H9 (cell line): ENCODE measurements at regions not wholly inside any gene's neighbourhood (a gene's known extent, or its start where the extent isn't known, plus 50 kb on each side); places are given as distances from the start of the nearest gene placed in this dataset.

Source experiments
- DNase-seq: peaks from one replicate; pipeline ENCODE4 v3.0.0-alpha.2; 2017
- H2AFZ ChIP-seq: one replicate; pipeline ENCODE4 v1.6.1; 2013; ENCODE audit warnings: mild to moderate bottlenecking, low read length, control low read depth, moderate library complexity
- H2AK5ac ChIP-seq: 2 replicates; pipeline ENCODE4 v1.6.1; 2013; ENCODE audit warnings: low read length, control low read depth, mixed read lengths; ENCODE audit not compliant: insufficient read length
- H2BK120ac ChIP-seq: one replicate; pipeline ENCODE4 v1.6.1; 2013; ENCODE audit warnings: low read depth, mild to moderate bottlenecking, low read length, control low read depth, inconsistent platforms; ENCODE audit not compliant: poor library complexity, severe bottlenecking
- H2BK12ac ChIP-seq: 2 replicates; pipeline ENCODE4 v1.6.1; 2013; ENCODE audit warnings: low read length, control low read depth, mixed read lengths, low read depth; ENCODE audit not compliant: insufficient read length
- H2BK15ac ChIP-seq: 2 replicates; pipeline ENCODE4 v1.6.1; 2013; ENCODE audit warnings: low read depth, low read length, control low read depth
- H2BK20ac ChIP-seq: one replicate; pipeline ENCODE4 v1.6.1; 2013; ENCODE audit warnings: low read depth, mild to moderate bottlenecking, low read length, control low read depth, inconsistent platforms; ENCODE audit not compliant: poor library complexity, severe bottlenecking
- H2BK5ac ChIP-seq: 2 replicates; pipeline ENCODE4 v1.6.1; 2013; ENCODE audit warnings: low read length, control low read depth, mixed read lengths; ENCODE audit not compliant: insufficient read length
- H3K14ac ChIP-seq: 2 replicates; pipeline ENCODE4 v1.6.1; 2013; ENCODE audit warnings: low read length, control low read depth; ENCODE audit not compliant: insufficient read depth
- H3K18ac ChIP-seq: 2 replicates; pipeline ENCODE4 v1.6.1; 2013; ENCODE audit warnings: low read depth, mild to moderate bottlenecking, mixed read lengths, low read length, control low read depth; ENCODE audit not compliant: insufficient read length
- H3K23ac ChIP-seq: 2 replicates; pipeline ENCODE4 v1.6.1; 2013; ENCODE audit warnings: low read length, control low read depth, mixed read lengths, low read depth; ENCODE audit not compliant: insufficient read length
- H3K23me2 ChIP-seq: 2 replicates; pipeline ENCODE4 v1.6.1; 2013; ENCODE audit warnings: low read depth, mild to moderate bottlenecking, mixed read lengths, low read length, control low read depth; ENCODE audit not compliant: insufficient read length, poor library complexity, severe bottlenecking
- H3K27ac ChIP-seq: 2 replicates; pipeline ENCODE4 v1.5.1; 2013; ENCODE audit warnings: low read length, control low read depth, mixed read lengths, low read depth; ENCODE audit not compliant: insufficient read length
- H3K27me3 ChIP-seq: 2 replicates; pipeline ENCODE4 v1.6.1; 2013; ENCODE audit warnings: low read length, control low read depth, inconsistent platforms; ENCODE audit not compliant: insufficient read depth
- H3K4ac ChIP-seq: 2 replicates; pipeline ENCODE4 v1.6.1; 2013; ENCODE audit warnings: low read depth, mild to moderate bottlenecking, control low read depth, inconsistent platforms, low read length, moderate library complexity
- H3K4me1 ChIP-seq: 2 replicates; pipeline ENCODE4 v1.6.1; 2013; ENCODE audit warnings: low read length, control low read depth, inconsistent platforms; ENCODE audit not compliant: insufficient read depth
- H3K4me2 ChIP-seq: 2 replicates; pipeline ENCODE4 v1.6.1; 2013; ENCODE audit warnings: low read length, control low read depth, mixed read lengths; ENCODE audit not compliant: insufficient read length, insufficient read depth
- H3K56ac ChIP-seq: 2 replicates; pipeline ENCODE4 v1.6.1; 2013; ENCODE audit warnings: low read depth, mild to moderate bottlenecking, mixed read lengths, low read length, control low read depth; ENCODE audit not compliant: insufficient read length
- H3K79me1 ChIP-seq: 2 replicates; pipeline ENCODE4 v1.6.1; 2013; ENCODE audit warnings: low read depth, mild to moderate bottlenecking, moderate library complexity, low read length, control low read depth, inconsistent platforms; ENCODE audit not compliant: insufficient read depth, poor library complexity, severe bottlenecking
- H3K79me2 ChIP-seq: 2 replicates; pipeline ENCODE4 v1.6.1; 2013; ENCODE audit warnings: low read length, control low read depth, inconsistent platforms; ENCODE audit not compliant: insufficient read depth
- H3K9ac ChIP-seq: 2 replicates; pipeline ENCODE4 v1.6.1; 2013; ENCODE audit warnings: low read length, control low read depth, mixed read lengths; ENCODE audit not compliant: insufficient read length; ENCODE audit errors: extremely low read depth
- H3K9me3 ChIP-seq: one replicate; pipeline ENCODE4 v1.6.1; 2013; ENCODE audit warnings: low read depth, low read length, inconsistent platforms; ENCODE audit not compliant: control insufficient read depth
- H3T11ph ChIP-seq: one replicate; pipeline ENCODE4 v1.6.1; 2013; ENCODE audit warnings: mild to moderate bottlenecking, low read length, control low read depth, inconsistent platforms
- H4K20me1 ChIP-seq: one replicate; pipeline ENCODE4 v1.6.1; 2013; ENCODE audit not compliant: control insufficient read depth, insufficient read length, insufficient read depth
- H4K5ac ChIP-seq: 2 replicates; pipeline ENCODE4 v1.6.1; 2013; ENCODE audit warnings: low read depth, mild to moderate bottlenecking, mixed read lengths, low read length, control low read depth; ENCODE audit not compliant: insufficient read length
- H4K8ac ChIP-seq: replicated peaks from 2 replicates; pipeline ENCODE4 v1.6.1; 2013; ENCODE audit warnings: low read length, control low read depth, mixed read lengths, low read depth; ENCODE audit not compliant: insufficient read length
- H4K91ac ChIP-seq: 2 replicates; pipeline ENCODE4 v1.6.1; 2013; ENCODE audit warnings: low read depth, mild to moderate bottlenecking, moderate library complexity, mixed read lengths, low read length, control low read depth; ENCODE audit not compliant: insufficient read length
- H3K27ac Mint-ChIP-seq, 3 experiments: 2 replicates in 2 of 3; 3 replicates in 1 of 3; pipeline ENCODE4 v1.8.0; 2020 to 2021; ENCODE audit warnings: mixed read lengths in 3 of 3, mild to moderate bottlenecking in 1 of 3, moderate library complexity in 1 of 3
- H3K27me3 Mint-ChIP-seq: 2 replicates; pipeline ENCODE4 v1.8.0; 2021; ENCODE audit warnings: low read depth, mild to moderate bottlenecking, moderate library complexity, mixed read lengths
- H3K36me3 Mint-ChIP-seq, 3 experiments: 2 replicates in 2 of 3; 3 replicates in 1 of 3; pipeline ENCODE4 v1.8.0; 2020 to 2021; ENCODE audit warnings: low read depth in 3 of 3, mixed read lengths in 3 of 3; ENCODE audit not compliant: insufficient read depth in 1 of 3
- H3K4me1 Mint-ChIP-seq, 2 experiments: 2 replicates each; pipeline ENCODE4 v1.8.0; 2020; ENCODE audit warnings: mixed read lengths in 2 of 2
- H3K4me3 Mint-ChIP-seq, 2 experiments: 2 replicates in 1 of 2; 3 replicates in 1 of 2; pipeline ENCODE4 v1.8.0; 2020 to 2021; ENCODE audit warnings: mild to moderate bottlenecking in 2 of 2, mixed read lengths in 2 of 2, moderate library complexity in 1 of 2
- H3K9me3 Mint-ChIP-seq, 2 experiments: 2 replicates in 1 of 2; 3 replicates in 1 of 2; pipeline ENCODE4 v1.8.0; 2020; ENCODE audit warnings: mild to moderate bottlenecking in 2 of 2, mixed read lengths in 2 of 2, moderate library complexity in 1 of 2
- CTCF ChIP-seq: fragments of 200-600 bp; sonication (generic); conservative IDR thresholded peaks from 3 replicates; pipeline ENCODE4 v1.8.0; 2021; ENCODE audit warnings: antibody characterized with exemption, mild to moderate bottlenecking
- WGBS: extraction: QIAGEN DNeasy Blood & Tissue Kit; methylation state at CpG from one replicate; pipeline ENCODE4 v1.1.7; 2013; ENCODE audit warnings: missing lambda C conversion rate, low lambda C conversion rate, mixed read lengths; ENCODE audit not compliant: insufficient read length; ENCODE audit errors: extremely low coverage; 5-methylcytosine and 5-hydroxymethylcytosine counted together

DNA sequence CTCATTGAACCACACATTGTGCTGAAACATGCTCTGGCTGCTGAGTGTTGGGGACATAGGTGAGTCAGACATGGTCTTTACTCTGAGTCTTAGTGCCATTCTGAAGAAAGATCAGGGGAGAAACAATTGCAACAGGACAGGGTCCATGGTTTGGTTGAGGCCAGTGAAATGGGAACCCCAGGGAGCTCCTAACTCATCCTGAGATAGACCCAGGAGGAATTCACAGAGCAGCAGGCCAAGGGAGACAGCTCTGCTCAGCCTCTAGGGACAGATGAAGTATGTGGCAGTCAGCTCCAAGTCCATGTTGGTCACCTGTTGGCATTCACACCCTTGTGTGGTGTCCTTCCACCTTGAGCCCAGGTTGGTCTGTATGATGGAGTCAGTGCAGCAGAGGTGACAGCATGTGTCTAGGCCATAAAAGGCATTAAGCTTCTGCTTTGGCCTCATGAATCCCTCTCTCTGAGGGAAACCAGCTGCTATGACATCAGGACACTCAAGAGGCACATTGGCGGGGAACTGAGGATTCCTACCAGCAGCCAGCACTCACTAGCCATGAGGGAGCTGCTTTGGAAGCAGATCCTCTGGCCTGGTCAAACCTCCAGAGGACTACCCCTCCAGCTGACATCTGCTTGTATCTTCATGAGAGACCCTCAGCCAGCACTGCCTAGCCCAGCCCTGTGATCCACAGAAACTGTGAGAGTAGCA is 50.3 kb upstream of the MYEOV start:
- no peak overlapping the region for H3K23ac ChIP-seq
- no peak overlapping the region for H3K4me2 ChIP-seq
- Mint-ChIP-seq H3K4me1 (peaks cover 0 to 3% of the 10 kb centered on the region in 2 experiments; a peak in 1 of 4 replicates), H3K27me3 (peaks cover 36% of the 10 kb centered on the region), H3K9me3 (peaks cover 0 to 2% of the 10 kb centered on the region in 2 experiments; a peak in 2 of 5 replicates), H3K36me3 (no peaks in the 10 kb centered on the region; a peak in 1 of 7 replicates), H3K4me3 (no peak overlapping the region), H3K27ac (peak overlapping the region in 1 of 3 experiments; percentile 40; a peak in 1 of 7 replicates)
- H3K4me1 ChIP-seq: no peaks in the 10 kb centered on the region
- no peak overlapping the region for H3K4ac ChIP-seq
- no peak for TF ChIP-seq CTCF
- DNase-seq: peak; percentile 8
- no peak overlapping the region for H2BK15ac ChIP-seq
- H3K79me2 ChIP-seq: no peaks in the 10 kb centered on the region
- H3K18ac ChIP-seq: no peak overlapping the region
- H4K5ac ChIP-seq: no peak overlapping the region
- no peaks in the 10 kb centered on the region for H3K9me3 ChIP-seq
- no peak overlapping the region for H2BK12ac ChIP-seq
- H3K14ac ChIP-seq: no peak overlapping the region
- H4K20me1 ChIP-seq: no peaks in the 10 kb centered on the region
- no peak overlapping the region for H3K56ac ChIP-seq
- no peak overlapping the region for H2BK20ac ChIP-seq
- H3K23me2 ChIP-seq: no peaks in the 10 kb centered on the region
- H4K8ac ChIP-seq: no peak overlapping the region
- no peak overlapping the region for H3K9ac ChIP-seq
- no peak overlapping the region for H3T11ph ChIP-seq
- no peaks in the 10 kb centered on the region for H3K79me1 ChIP-seq
- no peak overlapping the region for H2AK5ac ChIP-seq
- no peak overlapping the region for H2AFZ ChIP-seq
- no peak overlapping the region for H2BK5ac ChIP-seq
- no peak overlapping the region for H4K91ac ChIP-seq
- no peaks in the 10 kb centered on the region for H3K27me3 ChIP-seq
- no CpG with 5 or more reads among the region's 1 CpG for WGBS
- no peak overlapping the region for H3K27ac ChIP-seq
- H2BK120ac ChIP-seq: no peak overlapping the region
